DOHH2 (cell line): ENCODE measurements at regions not wholly inside any gene's neighbourhood (a gene's known extent, or its start where the extent isn't known, plus 50 kb on each side); places are given as distances from the start of the nearest gene placed in this dataset.
"Not testable (repeated sequence)": the region's sequence is repeated elsewhere in the genome, so short reads cannot be mapped to it uniquely, and the experiment has no call there.

Source experiments
- H3F3A ChIP-seq: fragments of 200-600 bp; sonication (generic), shearing (Covaris generic); 2 replicates; pipeline ENCODE4 v1.6.0; 2016; ENCODE audit warnings: antibody characterized with exemption, mild to moderate bottlenecking; ENCODE audit not compliant: control insufficient read depth, insufficient read depth
- H3K27ac ChIP-seq: fragments of 200-600 bp; sonication (generic); 2 replicates; pipeline ENCODE4 v1.5.1; 2014; ENCODE audit warnings: low read depth, mild to moderate bottlenecking, low read length, moderate library complexity
- H3K27me3 ChIP-seq: fragments of 200-600 bp; sonication (generic); 2 replicates; pipeline ENCODE4 v1.6.1; 2014; ENCODE audit warnings: mild to moderate bottlenecking, low read length, mixed read lengths; ENCODE audit not compliant: control insufficient read depth
- H3K36me3 ChIP-seq: fragments of 200-600 bp; sonication (generic); 2 replicates; pipeline ENCODE4 v1.6.1; 2014; ENCODE audit warnings: mild to moderate bottlenecking, low read length, moderate library complexity, mixed read lengths; ENCODE audit not compliant: control insufficient read depth
- H3K4me1 ChIP-seq: fragments of 200-600 bp; sonication (generic); 2 replicates; pipeline ENCODE4 v1.6.1; 2014; ENCODE audit warnings: mild to moderate bottlenecking, low read length, mixed read lengths; ENCODE audit not compliant: control insufficient read depth
- H3K4me2 ChIP-seq: fragments of 200-600 bp; sonication (generic); 2 replicates; pipeline ENCODE4 v1.6.0; 2014; ENCODE audit warnings: mild to moderate bottlenecking, low read length, moderate library complexity
- H3K4me3 ChIP-seq: fragments of 200-600 bp; sonication (generic); 2 replicates; pipeline ENCODE4 v1.5.1; 2014; ENCODE audit warnings: mild to moderate bottlenecking, low read length, mixed read lengths
- H3K79me2 ChIP-seq: fragments of 200-600 bp; sonication (generic); 2 replicates; pipeline ENCODE4 v1.6.1; 2014; ENCODE audit warnings: mild to moderate bottlenecking, low read length, mixed read lengths; ENCODE audit not compliant: control insufficient read depth
- H3K9me2 ChIP-seq: fragments of 200-600 bp; sonication (generic); replicated peaks from 2 replicates; pipeline ENCODE4 v1.6.1; 2014; ENCODE audit warnings: mild to moderate bottlenecking, low read length, mixed read lengths; ENCODE audit not compliant: control insufficient read depth
- H3K9me3 ChIP-seq: fragments of 200-600 bp; sonication (generic); 2 replicates; pipeline ENCODE4 v1.6.1; 2014; ENCODE audit warnings: antibody characterized with exemption, low read length, mixed read lengths; ENCODE audit not compliant: control insufficient read depth, insufficient read depth
- H4K20me1 ChIP-seq: fragments of 200-600 bp; sonication (generic); 2 replicates; pipeline ENCODE4 v1.6.0; 2014; ENCODE audit warnings: low read depth, mild to moderate bottlenecking, antibody characterized with exemption, low read length, moderate library complexity; ENCODE audit not compliant: control insufficient read depth, insufficient read depth
- CTCF ChIP-seq: fragments of 200-600 bp; sonication (generic); IDR thresholded peaks from one replicate; pipeline ENCODE4 v1.5.1; 2014; ENCODE audit warnings: antibody characterized with exemption, mild to moderate bottlenecking, low read depth, low read length; ENCODE audit not compliant: poor library complexity, severe bottlenecking
- EZH2phosphoT487 ChIP-seq: fragments of 200-600 bp; sonication (generic); IDR thresholded peaks from 2 replicates; pipeline ENCODE4 v1.6.1; 2017; ENCODE audit warnings: borderline replicate concordance, mild to moderate bottlenecking, antibody characterized with exemption, low read length, moderate library complexity, mixed read lengths

- no peak for TF ChIP-seq CTCF
- TF ChIP-seq EZH2phosphoT487, result no peak
- Histone ChIP-seq H3F3A (no peaks in the 10 kb centered on the region), H3K4me1 (no peaks in the 10 kb centered on the region), H4K20me1 (no peaks in the 10 kb centered on the region), H3K79me2 (no peaks in the 10 kb centered on the region), H3K9me2 (no peaks in the 10 kb centered on the region), H3K4me2 (no peak overlapping the region), H3K27me3 (no peaks in the 10 kb centered on the region), H3K36me3 (no peaks in the 10 kb centered on the region), H3K9me3 (no peaks in the 10 kb centered on the region), H3K4me3 (no peak overlapping the region), H3K27ac (no peak overlapping the region)
These were observed 160.8 kb downstream of the NAA11 start for GRCh38 chr4:79164907-79165610.

- Histone ChIP-seq H3K9me3 (no peaks in the 10 kb centered on the region), H3K4me3 (no peak overlapping the region), H3K36me3 (no peaks in the 10 kb centered on the region), H3K9me2 (no peaks in the 10 kb centered on the region), H3F3A (no peaks in the 10 kb centered on the region), H4K20me1 (no peaks in the 10 kb centered on the region), H3K27me3 (no peaks in the 10 kb centered on the region), H3K27ac (no peak overlapping the region), H3K4me1 (no peaks in the 10 kb centered on the region), H3K79me2 (no peaks in the 10 kb centered on the region), H3K4me2 (no peak overlapping the region)
- no peak for TF ChIP-seq CTCF
- TF ChIP-seq EZH2phosphoT487, result no peak
These were observed 161.8 kb downstream of the NAA11 start for GRCh38 chr4:79163981-79164490.

- Histone ChIP-seq H3K36me3 (no peaks in the 10 kb centered on the region), H3K4me3 (no peak overlapping the region), H3K27ac (no peak overlapping the region), H4K20me1 (no peaks in the 10 kb centered on the region), H3K4me2 (no peak overlapping the region), H3K79me2 (no peaks in the 10 kb centered on the region), H3K9me3 (no peaks in the 10 kb centered on the region), H3K4me1 (no peaks in the 10 kb centered on the region), H3K27me3 (no peaks in the 10 kb centered on the region), H3K9me2 (no peaks in the 10 kb centered on the region), H3F3A (no peaks in the 10 kb centered on the region)
- TF ChIP-seq CTCF, result no peak
- no peak for TF ChIP-seq EZH2phosphoT487
These were observed 164.9 kb downstream of the NAA11 start for GRCh38 chr4:79160962-79161361.

- H3K4me2 ChIP-seq, H3K4me3 ChIP-seq: not testable (repeated sequence)
These were observed 167.2 kb downstream of the NAA11 start for GRCh38 chr4:79158705-79159104.

More at GRCh38 chr4:79158705-79159104, 167.2 kb downstream of the NAA11 start:
- not testable (repeated sequence) for H3K27me3 ChIP-seq, H4K20me1 ChIP-seq, H3K79me2 ChIP-seq, H3F3A ChIP-seq, H3K4me1 ChIP-seq, H3K27ac ChIP-seq, H3K36me3 ChIP-seq, H3K9me2 ChIP-seq, H3K9me3 ChIP-seq
